Ascending aorta (tissue), 2 donors: ENCODE measurements at regions not wholly inside any gene's neighbourhood (a gene's known extent, or its start where the extent isn't known, plus 50 kb on each side); places are given as distances from the start of the nearest gene placed in this dataset.

ENCODE experiments used
- DNase-seq, 2 donors: peaks; one replicate each; pipeline ENCODE4 v3.0.0-alpha.2; 2019; ENCODE audit warnings: low spot score in 2 of 2
- H3K27ac ChIP-seq, 2 donors: fragments of 200-600 bp; sonication (generic); one replicate each; pipeline ENCODE4 v1.5.1; 2016 to 2017; ENCODE audit warnings: mild to moderate bottlenecking in 1 of 2
- H3K27me3 ChIP-seq: fragments of 200-600 bp; sonication (generic); one replicate; pipeline ENCODE4 v1.5.1; 2017
- H3K36me3 ChIP-seq, 2 donors: fragments of 200-600 bp; sonication (generic); one replicate each; pipeline ENCODE4 v1.5.1; 2016
- H3K4me1 ChIP-seq, 2 donors: fragments of 200-600 bp; sonication (generic); one replicate each; pipeline ENCODE4 v1.5.1; 2016 to 2017; ENCODE audit warnings: mild to moderate bottlenecking in 1 of 2
- H3K4me3 ChIP-seq, 2 donors: fragments of 200-600 bp; sonication (generic); one replicate each; pipeline ENCODE4 v1.5.1; 2016 to 2017; ENCODE audit warnings: mild to moderate bottlenecking in 1 of 2
- H3K9me3 ChIP-seq, 2 donors: fragments of 200-600 bp; sonication (generic); one replicate each; pipeline ENCODE4 v1.5.1; 2016
- CTCF ChIP-seq, 3 experiments: fragments of 200-600 bp in 2 of 3; fragments of 450-650 bp in 1 of 3; sonication (generic) in 2 of 3; IDR thresholded peaks; one replicate each; pipeline ENCODE4 v1.5.1; 2016 to 2019; ENCODE audit warnings: antibody characterized with exemption in 3 of 3, mild to moderate bottlenecking in 1 of 3, moderate library complexity in 1 of 3
- intact Hi-C: fragments of 100-400 bp; cut with DNase I; formaldehyde crosslinking; loops from one replicate; pipeline ENCODE4 v1.15.1; 2023

GRCh38 chr5:175248416-175248905 is 195.5 kb downstream of the DRD1 start:
- H3K36me3 ChIP-seq = no peaks in the 10 kb centered on the region
- H3K27ac ChIP-seq = no peak overlapping the region
- H3K9me3 ChIP-seq = no peaks in the 10 kb centered on the region
- DNase-seq = no peak
- no peaks in the 10 kb centered on the region for H3K27me3 ChIP-seq
- H3K4me3 ChIP-seq = no peak overlapping the region
- H3K4me1 ChIP-seq = peaks cover 0 to 17% of the 10 kb centered on the region in 2 donors
- no peak for TF ChIP-seq CTCF (IDR thresholded peaks at IDR 0.05)
- intact Hi-C loops = loop anchor here (5.0 kb wide), 1 partner anchor 261 kb away; no protein-coding TSS in a partner anchor

- H3K27me3 ChIP-seq = no peaks in the 10 kb centered on the region
- no peaks in the 10 kb centered on the region for H3K36me3 ChIP-seq
- peak overlapping the region; percentile 69 to 77 for H3K27ac ChIP-seq
- no peak for DNase-seq
- H3K9me3 ChIP-seq = no peaks in the 10 kb centered on the region
- H3K4me1 ChIP-seq = peaks cover 0 to 9% of the 10 kb centered on the region in 2 donors
- no peak overlapping the region for H3K4me3 ChIP-seq
- intact Hi-C loops = loop anchor here (1.0 to 5.0 kb wide), 2 partner anchors 30 to 260 kb away; no protein-coding TSS in a partner anchor
- TF ChIP-seq CTCF (IDR thresholded peaks at IDR 0.05) = no peak
These were observed 197.0 kb downstream of the DRD1 start for GRCh38 chr5:175246889-175247520.

- Histone ChIP-seq H3K4me1 (peaks cover 0 to 9% of the 10 kb centered on the region in 2 donors), H3K9me3 (no peaks in the 10 kb centered on the region), H3K27me3 (no peaks in the 10 kb centered on the region), H3K27ac (peak overlapping the region; percentile 69 to 77), H3K4me3 (no peak overlapping the region), H3K36me3 (no peaks in the 10 kb centered on the region)
- DNase-seq = peak; percentile 15 to 85
- intact Hi-C loops = loop anchor here (1.0 to 5.0 kb wide), 2 partner anchors 29 to 259 kb away; no protein-coding TSS in a partner anchor
- TF ChIP-seq CTCF (IDR thresholded peaks at IDR 0.05) = no peak
These were observed 197.6 kb downstream of the DRD1 start for GRCh38 chr5:175246242-175246888.

GRCh38 chr5:175243441-175243840 is 200.5 kb downstream of the DRD1 start:
- H3K27me3 ChIP-seq = no peaks in the 10 kb centered on the region
- intact Hi-C loops = no loop called here
- H3K27ac ChIP-seq = no peak overlapping the region
- no peak overlapping the region for H3K4me3 ChIP-seq
- H3K4me1 ChIP-seq = peaks cover 0 to 9% of the 10 kb centered on the region in 2 donors
- TF ChIP-seq CTCF (IDR thresholded peaks at IDR 0.05) = no peak
- no peaks in the 10 kb centered on the region for H3K36me3 ChIP-seq
- DNase-seq = no peak
- no peaks in the 10 kb centered on the region for H3K9me3 ChIP-seq

GRCh38 chr5:175242207-175242606 is 201.8 kb downstream of the DRD1 start:
- Histone ChIP-seq H3K36me3 (no peaks in the 10 kb centered on the region), H3K27me3 (no peaks in the 10 kb centered on the region), H3K4me1 (peaks cover 0 to 9% of the 10 kb centered on the region in 2 donors), H3K27ac (no peak overlapping the region), H3K4me3 (no peak overlapping the region), H3K9me3 (no peaks in the 10 kb centered on the region)
- DNase-seq = no peak
- TF ChIP-seq CTCF (IDR thresholded peaks at IDR 0.05) = no peak
- intact Hi-C loops = no loop called here
